Astrocyte (in vitro differentiated cells and primary cell): ENCODE measurements at regions not wholly inside any gene's neighbourhood (a gene's known extent, or its start where the extent isn't known, plus 50 kb on each side); places are given as distances from the start of the nearest gene placed in this dataset.

ENCODE experiments used
- DNase-seq: peaks from one replicate; pipeline ENCODE4 v3.0.0-alpha.2; 2010; ENCODE audit warnings: low read depth
- FAIRE-seq: peaks from 2 replicates; lab custom pipeline; 2011; peaks lifted over from hg19 to GRCh38; lab: Jason Lieb, UNC
- H2AFZ ChIP-seq: 2 replicates; pipeline ENCODE4 v1.6.0; 2012; ENCODE audit warnings: low read depth, low read length, inconsistent platforms
- H3K27ac ChIP-seq: 2 replicates; pipeline ENCODE4 v1.5.1; 2011; ENCODE audit warnings: low read depth, low read length, inconsistent platforms
- H3K27me3 ChIP-seq: 2 replicates; pipeline ENCODE4 v1.6.0; 2011; ENCODE audit warnings: low read length, inconsistent platforms; ENCODE audit not compliant: insufficient read depth
- H3K36me3 ChIP-seq: 2 replicates; pipeline ENCODE4 v1.5.1; 2011; ENCODE audit warnings: low read length, inconsistent platforms; ENCODE audit not compliant: insufficient read depth
- H3K4me1 ChIP-seq: 2 replicates; pipeline ENCODE4 v1.5.1; 2011; ENCODE audit warnings: low read length, inconsistent platforms; ENCODE audit not compliant: insufficient read depth
- H3K4me2 ChIP-seq: 2 replicates; pipeline ENCODE4 v1.6.0; 2012; ENCODE audit warnings: low read length, inconsistent platforms
- H3K4me3 ChIP-seq: 2 replicates; pipeline ENCODE4 v1.5.1; 2011; ENCODE audit warnings: low read depth, mild to moderate bottlenecking, low read length, inconsistent platforms; ENCODE audit not compliant: insufficient read depth
- H3K79me2 ChIP-seq: 2 replicates; pipeline ENCODE4 v1.6.0; 2012; ENCODE audit warnings: mild to moderate bottlenecking, low read length, inconsistent platforms; ENCODE audit not compliant: insufficient read depth
- H3K9ac ChIP-seq: 2 replicates; pipeline ENCODE4 v1.6.0; 2012; ENCODE audit warnings: mild to moderate bottlenecking, low read length, inconsistent platforms
- H3K9me3 ChIP-seq: 2 replicates; pipeline ENCODE4 v1.5.1; 2012; ENCODE audit warnings: low read depth, mild to moderate bottlenecking, low read length, inconsistent platforms; ENCODE audit not compliant: insufficient read depth
- H4K20me1 ChIP-seq: 2 replicates; pipeline ENCODE4 v1.6.0; 2012; ENCODE audit warnings: low read length, inconsistent platforms; ENCODE audit not compliant: insufficient read depth
- H3K27ac Mint-ChIP-seq: one replicate; pipeline ENCODE4 v1.8.0; 2021; ENCODE audit warnings: mild to moderate bottlenecking, mixed read lengths; ENCODE audit not compliant: unreplicated experiment
- H3K27me3 Mint-ChIP-seq: one replicate; pipeline ENCODE4 v1.8.0; 2021; ENCODE audit warnings: low read depth, mixed read lengths; ENCODE audit not compliant: unreplicated experiment
- H3K36me3 Mint-ChIP-seq: one replicate; pipeline ENCODE4 v1.8.0; 2021; ENCODE audit warnings: low read depth, mixed read lengths; ENCODE audit not compliant: unreplicated experiment
- H3K4me1 Mint-ChIP-seq: one replicate; pipeline ENCODE4 v1.8.0; 2021; ENCODE audit warnings: low read depth, mixed read lengths; ENCODE audit not compliant: unreplicated experiment
- H3K4me3 Mint-ChIP-seq: one replicate; pipeline ENCODE4 v1.8.0; 2021; ENCODE audit warnings: mild to moderate bottlenecking, moderate library complexity, mixed read lengths; ENCODE audit not compliant: unreplicated experiment
- H3K9me3 Mint-ChIP-seq: one replicate; pipeline ENCODE4 v1.8.0; 2021; ENCODE audit warnings: mild to moderate bottlenecking, mixed read lengths; ENCODE audit not compliant: unreplicated experiment
- EZH2 ChIP-seq: IDR thresholded peaks from 2 replicates; pipeline ENCODE4 v1.6.1; 2012; ENCODE audit warnings: mild to moderate bottlenecking, low read length, inconsistent platforms; ENCODE audit not compliant: insufficient read depth
- TF ChIP-seq, protein P1 (sequence below): IDR thresholded peaks from 2 replicates; pipeline ENCODE4 v1.5.1; 2011; ENCODE audit warnings: low read depth, mild to moderate bottlenecking, inconsistent platforms, low read length, moderate library complexity; ENCODE audit not compliant: insufficient read depth

DNA sequence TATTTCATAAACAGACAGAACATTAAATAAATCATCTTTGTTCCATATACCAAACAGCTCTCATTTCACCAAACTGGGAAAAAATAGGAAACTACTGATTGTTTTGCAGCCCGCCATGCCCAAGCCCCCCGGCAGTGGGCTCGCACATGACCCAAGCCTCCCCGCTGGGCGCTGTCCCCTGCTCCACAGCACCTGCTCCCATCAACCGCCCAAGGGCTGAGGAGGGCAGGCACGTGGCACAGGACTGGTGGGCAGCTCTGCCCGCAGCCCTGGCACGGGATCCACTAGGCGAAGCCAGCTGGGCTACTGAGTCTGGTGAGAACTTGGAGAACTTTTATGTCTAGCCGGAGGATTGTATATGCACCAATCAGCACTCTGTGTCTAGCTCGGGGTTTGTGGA, 554.8 kb upstream of the CCNG1 start:
- H3K9me3 Mint-ChIP-seq: peaks cover 2% of the 10 kb centered on the region
- no peak overlapping the region for H3K27ac Mint-ChIP-seq
- H3K36me3 ChIP-seq: no peaks in the 10 kb centered on the region
- H2AFZ ChIP-seq: no peak overlapping the region
- H3K79me2 ChIP-seq: no peaks in the 10 kb centered on the region
- no peak for FAIRE-seq
- no peak overlapping the region for H3K27ac ChIP-seq
- H3K4me2 ChIP-seq: no peak overlapping the region
- H3K36me3 Mint-ChIP-seq: no peaks in the 10 kb centered on the region
- no peaks in the 10 kb centered on the region for H3K27me3 ChIP-seq
- no peaks in the 10 kb centered on the region for H3K4me1 ChIP-seq
- no peaks in the 10 kb centered on the region for H3K9me3 ChIP-seq
- no peak overlapping the region for H3K4me3 ChIP-seq
- H3K4me1 Mint-ChIP-seq: no peaks in the 10 kb centered on the region
- H3K27me3 Mint-ChIP-seq: no peaks in the 10 kb centered on the region
- H3K4me3 Mint-ChIP-seq: no peak overlapping the region
- H3K9ac ChIP-seq: no peak overlapping the region
- no peak for TF ChIP-seq EZH2
- TF ChIP-seq, protein P1, sequence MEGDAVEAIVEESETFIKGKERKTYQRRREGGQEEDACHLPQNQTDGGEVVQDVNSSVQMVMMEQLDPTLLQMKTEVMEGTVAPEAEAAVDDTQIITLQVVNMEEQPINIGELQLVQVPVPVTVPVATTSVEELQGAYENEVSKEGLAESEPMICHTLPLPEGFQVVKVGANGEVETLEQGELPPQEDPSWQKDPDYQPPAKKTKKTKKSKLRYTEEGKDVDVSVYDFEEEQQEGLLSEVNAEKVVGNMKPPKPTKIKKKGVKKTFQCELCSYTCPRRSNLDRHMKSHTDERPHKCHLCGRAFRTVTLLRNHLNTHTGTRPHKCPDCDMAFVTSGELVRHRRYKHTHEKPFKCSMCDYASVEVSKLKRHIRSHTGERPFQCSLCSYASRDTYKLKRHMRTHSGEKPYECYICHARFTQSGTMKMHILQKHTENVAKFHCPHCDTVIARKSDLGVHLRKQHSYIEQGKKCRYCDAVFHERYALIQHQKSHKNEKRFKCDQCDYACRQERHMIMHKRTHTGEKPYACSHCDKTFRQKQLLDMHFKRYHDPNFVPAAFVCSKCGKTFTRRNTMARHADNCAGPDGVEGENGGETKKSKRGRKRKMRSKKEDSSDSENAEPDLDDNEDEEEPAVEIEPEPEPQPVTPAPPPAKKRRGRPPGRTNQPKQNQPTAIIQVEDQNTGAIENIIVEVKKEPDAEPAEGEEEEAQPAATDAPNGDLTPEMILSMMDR: no peak
- no peak for DNase-seq
- H4K20me1 ChIP-seq: no peaks in the 10 kb centered on the region

DNA sequence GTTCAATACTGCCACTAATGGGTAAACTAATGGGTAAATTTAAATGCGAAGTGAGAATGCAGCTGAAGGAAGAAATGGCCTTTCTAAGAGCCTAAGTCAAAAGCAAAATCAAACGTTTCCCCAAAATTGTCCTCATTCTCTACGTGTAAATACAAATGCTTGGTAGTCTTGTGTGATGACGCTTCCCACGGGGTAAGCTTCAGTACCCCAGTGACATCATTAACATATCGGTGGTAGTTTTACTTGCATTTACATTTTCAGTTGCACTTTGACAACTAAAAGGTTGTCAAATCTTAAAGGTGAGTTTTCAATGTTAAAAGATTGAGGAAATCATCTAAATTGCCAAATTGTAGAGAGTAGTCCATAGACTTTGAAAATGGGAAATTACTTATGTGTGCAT, 550.7 kb upstream of the CCNG1 start:
- Mint-ChIP-seq H3K4me1 (no peaks in the 10 kb centered on the region), H3K9me3 (no peaks in the 10 kb centered on the region), H3K27ac (no peak overlapping the region), H3K27me3 (no peaks in the 10 kb centered on the region), H3K4me3 (no peak overlapping the region), H3K36me3 (no peaks in the 10 kb centered on the region)
- H4K20me1 ChIP-seq: no peaks in the 10 kb centered on the region
- H3K9me3 ChIP-seq: no peaks in the 10 kb centered on the region
- H3K4me2 ChIP-seq: no peak overlapping the region
- H3K36me3 ChIP-seq: no peaks in the 10 kb centered on the region
- FAIRE-seq (no peak), DNase-seq (no peak)
- no peaks in the 10 kb centered on the region for H3K79me2 ChIP-seq
- H3K27ac ChIP-seq: no peak overlapping the region
- H3K4me3 ChIP-seq: no peak overlapping the region
- no peaks in the 10 kb centered on the region for H3K4me1 ChIP-seq
- H3K9ac ChIP-seq: no peak overlapping the region
- H2AFZ ChIP-seq: no peak overlapping the region
- no peak for TF ChIP-seq EZH2
- TF ChIP-seq, protein P1: no peak
- H3K27me3 ChIP-seq: no peaks in the 10 kb centered on the region

- Histone ChIP-seq H3K4me1 (no peaks in the 10 kb centered on the region), H3K27ac (no peak overlapping the region), H3K9me3 (no peaks in the 10 kb centered on the region), H3K4me3 (no peak overlapping the region), H4K20me1 (no peaks in the 10 kb centered on the region), H3K4me2 (no peak overlapping the region), H3K27me3 (no peaks in the 10 kb centered on the region), H3K9ac (no peak overlapping the region), H3K79me2 (no peaks in the 10 kb centered on the region), H3K36me3 (no peaks in the 10 kb centered on the region), H2AFZ (no peak overlapping the region)
- H3K27me3 Mint-ChIP-seq: no peaks in the 10 kb centered on the region
- H3K9me3 Mint-ChIP-seq: no peaks in the 10 kb centered on the region
- TF ChIP-seq EZH2: no peak
- TF ChIP-seq, protein P1: no peak
- H3K36me3 Mint-ChIP-seq: no peaks in the 10 kb centered on the region
- H3K4me3 Mint-ChIP-seq: no peak overlapping the region
- DNase-seq: no peak
- H3K4me1 Mint-ChIP-seq: no peaks in the 10 kb centered on the region
- H3K27ac Mint-ChIP-seq: no peak overlapping the region
- FAIRE-seq: no peak
These were observed 549.1 kb upstream of the CCNG1 start for GRCh38 chr5:162888268-162888667.
